GM10266 (cell line): ENCODE measurements at regions not wholly inside any gene's neighbourhood (a gene's known extent, or its start where the extent isn't known, plus 50 kb on each side); places are given as distances from the start of the nearest gene placed in this dataset.

ENCODE experiments used
- DNase-seq: peaks from one replicate; pipeline ENCODE4 v3.0.0; 2012; ENCODE audit errors: extremely low spot score
- CTCF ChIP-seq: IDR thresholded peaks from 2 replicates; pipeline ENCODE4 v1.5.1; 2012; ENCODE audit warnings: mild to moderate bottlenecking, low read depth; ENCODE audit not compliant: control insufficient read depth, insufficient read depth; ENCODE audit errors: missing control alignments

DNA sequence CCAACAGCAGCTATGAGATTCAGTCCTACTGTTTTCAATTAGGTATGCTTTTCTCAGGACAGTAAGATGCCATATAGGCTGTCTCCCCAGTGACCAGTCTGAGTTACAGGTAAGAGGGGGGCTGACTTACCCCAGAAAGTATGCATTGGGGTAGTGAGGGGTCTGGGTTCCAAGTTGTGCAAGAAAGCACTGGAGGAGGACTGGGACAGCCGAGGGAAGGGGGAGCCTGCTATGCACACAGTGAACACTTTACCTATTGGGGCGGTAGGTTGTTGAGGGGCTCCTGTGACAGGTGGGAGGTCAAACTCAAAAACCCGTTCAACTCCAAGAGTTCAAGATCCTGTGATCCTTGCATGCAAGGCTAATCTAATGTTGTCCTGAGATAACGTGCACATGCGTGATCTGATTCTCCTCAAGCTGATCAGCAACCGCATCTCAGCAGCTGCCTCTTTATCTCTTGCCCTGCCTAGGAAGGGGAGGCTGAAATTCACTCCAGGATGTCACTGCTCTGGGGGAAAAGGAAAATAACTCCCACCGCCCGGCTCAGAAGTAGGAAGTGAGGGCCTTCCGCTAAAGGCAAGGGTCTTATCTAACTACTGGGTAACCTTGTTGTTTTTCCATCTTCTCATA, 108.8 kb upstream of the KIT start:
- no peak for DNase-seq
- no peak for TF ChIP-seq CTCF

DNA sequence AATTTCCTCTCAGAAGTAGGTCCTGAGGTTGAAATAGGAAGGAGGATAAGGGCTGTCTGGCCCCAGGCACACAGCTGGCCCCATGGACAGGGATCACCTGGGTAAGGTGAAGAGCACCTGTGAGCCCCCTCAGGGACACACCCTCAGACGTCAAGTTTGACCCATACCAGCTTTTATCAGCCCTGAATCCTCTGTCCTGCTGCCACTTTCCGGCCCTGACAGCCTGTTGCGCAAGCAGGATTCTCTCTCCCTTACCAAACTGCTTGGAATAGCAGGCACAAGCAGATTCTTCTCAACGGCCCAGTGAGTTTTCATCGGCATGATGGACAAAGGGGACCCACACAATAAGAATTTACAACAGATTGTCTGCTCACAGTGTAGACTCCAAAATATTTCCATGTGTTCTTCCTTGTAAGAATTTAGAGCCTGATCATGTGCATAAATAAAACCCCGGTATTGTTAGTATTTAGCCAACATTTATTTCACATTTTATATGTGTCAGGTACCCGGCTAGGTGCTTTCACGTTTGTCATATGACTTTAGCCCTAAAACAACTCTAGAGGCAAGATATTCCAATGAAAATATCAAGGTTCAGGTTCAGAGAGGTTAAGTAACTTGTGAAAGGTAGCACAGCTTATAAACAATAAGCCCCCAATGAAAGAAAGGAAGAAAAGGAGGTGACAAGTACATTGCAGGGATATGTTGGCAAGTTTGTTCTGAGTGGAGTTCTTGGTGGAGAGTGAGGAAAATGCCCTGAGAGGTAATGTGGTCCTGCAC, 107.2 kb upstream of the KIT start:
- TF ChIP-seq CTCF: no peak

GRCh38 chr4:54553001-54553400, 104.8 kb upstream of the KIT start:
- no peak for TF ChIP-seq CTCF
- DNase-seq: no peak

More for the DNA sequence above, 107.2 kb upstream of the KIT start:
- no peak for DNase-seq

DNA sequence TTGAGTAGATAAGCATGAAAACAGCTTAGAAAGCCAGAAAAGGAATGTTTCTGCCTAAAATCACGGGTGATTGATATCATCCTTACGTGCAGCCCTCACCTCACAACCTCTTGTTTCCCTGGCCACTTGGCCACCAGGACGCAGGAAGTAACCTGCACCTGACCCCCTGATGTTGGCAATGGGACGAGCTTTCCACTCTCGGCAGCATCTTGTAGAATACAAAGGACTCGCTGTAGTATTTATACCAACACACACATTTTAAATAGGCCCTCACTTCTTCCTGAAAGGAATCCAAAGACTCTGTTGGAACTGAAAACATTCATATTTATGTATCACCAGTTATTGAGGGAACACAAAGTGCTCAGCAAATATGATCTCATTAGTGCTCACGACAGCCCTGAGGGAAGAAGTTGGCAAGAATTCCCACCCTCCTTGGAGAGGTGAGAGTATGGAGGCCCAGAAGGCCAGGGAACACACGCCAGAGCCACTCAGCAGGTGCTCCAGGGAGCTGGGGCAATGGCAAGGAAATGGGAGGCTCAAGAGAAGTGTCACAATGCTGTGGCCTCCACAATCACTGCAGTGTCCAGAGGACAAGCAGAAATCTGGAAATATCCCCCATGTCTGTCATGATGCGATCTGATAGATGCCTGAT, 103.3 kb upstream of the KIT start:
- no peak for TF ChIP-seq CTCF
- DNase-seq: no peak

DNA sequence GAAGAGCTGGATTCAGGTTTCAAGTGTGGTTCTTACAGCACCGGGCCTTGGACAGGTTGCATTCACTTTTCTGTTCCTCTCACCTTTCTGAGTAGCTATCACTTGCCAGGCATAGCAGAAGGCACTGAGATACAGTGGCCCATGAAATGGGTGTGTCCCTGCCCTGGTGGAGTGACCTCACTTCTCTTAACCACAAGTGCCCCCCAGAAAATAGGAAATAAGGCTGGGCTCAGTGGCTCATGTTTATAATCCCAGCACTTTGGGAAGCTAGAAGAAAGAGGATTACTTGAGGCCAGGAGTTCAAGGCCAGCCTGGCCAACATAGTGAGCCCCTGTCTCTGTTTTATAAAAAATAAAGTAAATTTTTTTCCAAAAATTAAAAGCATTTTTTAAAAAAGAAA, 101.7 kb upstream of the KIT start:
- TF ChIP-seq CTCF: no peak
- no peak for DNase-seq

DNA sequence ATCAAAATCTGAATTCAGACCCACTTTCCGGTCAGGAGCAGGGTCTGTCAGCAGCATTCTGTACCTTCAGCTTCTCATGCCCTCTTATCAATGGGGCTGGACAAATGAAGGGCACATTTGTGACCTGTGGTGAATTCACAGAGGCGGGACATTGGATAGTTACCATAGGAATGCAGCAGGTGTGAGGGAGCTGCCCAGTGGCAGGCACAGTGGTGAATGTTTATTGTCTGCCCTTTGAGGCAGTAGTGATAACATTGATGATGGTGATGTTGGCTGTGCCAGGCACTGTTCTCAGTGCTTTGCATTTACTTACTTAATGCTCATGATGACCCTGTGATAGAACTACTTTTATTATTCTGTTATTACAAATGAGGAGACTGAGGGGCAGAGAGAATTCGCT, 101.2 kb upstream of the KIT start:
- no peak for TF ChIP-seq CTCF
- DNase-seq: no peak
